IPS-NIHi11 (cell line): ENCODE measurements at regions not wholly inside any gene's neighbourhood (a gene's known extent, or its start where the extent isn't known, plus 50 kb on each side); places are given as distances from the start of the nearest gene placed in this dataset.

ENCODE experiments used
- DNase-seq: peaks from one replicate; pipeline ENCODE4 v3.0.0; 2012; ENCODE audit warnings: mixed read lengths, low spot score

- no peak for DNase-seq
These were observed 432.9 kb downstream of the GATA3 start for GRCh38 chr10:8487346-8487745.

GRCh38 chr10:8489232-8489631 is 434.7 kb downstream of the GATA3 start:
- no peak for DNase-seq

- no peak for DNase-seq
These were observed 435.3 kb downstream of the GATA3 start for GRCh38 chr10:8489823-8490222.

- no peak for DNase-seq
These were observed 443.8 kb downstream of the GATA3 start for GRCh38 chr10:8498290-8498689.

GRCh38 chr10:8498881-8499280 is 444.4 kb downstream of the GATA3 start:
- DNase-seq, result no peak

- DNase-seq, result no peak
These were observed 444.8 kb downstream of the GATA3 start for GRCh38 chr10:8499312-8499711.

GRCh38 chr10:8499752-8500390 is 445.4 kb downstream of the GATA3 start:
- DNase-seq, result no peak

- DNase-seq, result no peak
These were observed 448.1 kb downstream of the GATA3 start for GRCh38 chr10:8502573-8502972.

GRCh38 chr10:8504499-8504898 is 450.0 kb downstream of the GATA3 start:
- DNase-seq, result no peak

GRCh38 chr10:8507156-8507555 is 452.7 kb downstream of the GATA3 start:
- no peak for DNase-seq

- no peak for DNase-seq
These were observed 454.4 kb downstream of the GATA3 start for GRCh38 chr10:8508882-8509281.

GRCh38 chr10:8510471-8510870 is 456.0 kb downstream of the GATA3 start:
- no peak for DNase-seq

- DNase-seq, result peak; percentile 26
These were observed 456.5 kb downstream of the GATA3 start for GRCh38 chr10:8511026-8511425.

- DNase-seq, result peak; percentile 41
These were observed 459.0 kb downstream of the GATA3 start for GRCh38 chr10:8513155-8514147.

- DNase-seq, result peak; percentile 15
These were observed 465.9 kb downstream of the GATA3 start for GRCh38 chr10:8520382-8520781.

- DNase-seq, result no peak
These were observed 473.3 kb downstream of the GATA3 start for GRCh38 chr10:8527773-8528172.

GRCh38 chr10:8531116-8531515 is 476.6 kb downstream of the GATA3 start:
- no peak for DNase-seq

- DNase-seq, result no peak
These were observed 478.2 kb downstream of the GATA3 start for GRCh38 chr10:8532647-8533046.

GRCh38 chr10:8533462-8533861 is 479.0 kb downstream of the GATA3 start:
- no peak for DNase-seq

GRCh38 chr10:8534096-8534495 is 479.6 kb downstream of the GATA3 start:
- no peak for DNase-seq

GRCh38 chr10:8534891-8535290 is 480.4 kb downstream of the GATA3 start:
- no peak for DNase-seq

GRCh38 chr10:8539056-8539455 is 484.6 kb downstream of the GATA3 start:
- DNase-seq, result no peak

- DNase-seq, result no peak
These were observed 489.0 kb downstream of the GATA3 start for GRCh38 chr10:8543361-8544056.
